ENCODE measurements at regions not wholly inside any gene's neighbourhood (a gene's known extent, or its start where the extent isn't known, plus 50 kb on each side); places are given as distances from the start of the nearest gene placed in this dataset.
"Not testable (repeated sequence)": the region's sequence is repeated elsewhere in the genome, so short reads cannot be mapped to it uniquely, and the experiment has no call there.

- no peak for ATAC-seq
- DNase-seq = no peak
- Histone ChIP-seq H3K9me3 (ENCODE audit: control insufficient read depth, insufficient read depth, low read length) (peaks cover 4% of the 10 kb centered on the region), H3K4me3 (ENCODE audit: low read length) (no peak overlapping the region), H3K4me1 (ENCODE audit: control insufficient read depth, insufficient read depth, low read length) (no peaks in the 10 kb centered on the region), H3K27me3 (ENCODE audit: control insufficient read depth, insufficient read depth, low read length) (peaks cover 1% of the 10 kb centered on the region), H3K27ac (ENCODE audit: low read length) (no peak overlapping the region), H3K36me3 (ENCODE audit: control insufficient read depth, insufficient read depth, low read length) (no peaks in the 10 kb centered on the region)
- peaks cover 4 to 5% of the 10 kb centered on the region in 2 donors for H3K9me3 Mint-ChIP-seq
- peaks cover 8 to 9% of the 10 kb centered on the region in 2 donors for H3K27me3 Mint-ChIP-seq (ENCODE audit: low read depth in 2 of 2)
- intact Hi-C loops (cut with micrococcal nuclease) = no loop called here
- no peak overlapping the region for H3K4me3 Mint-ChIP-seq
- peaks cover under 1% of the 10 kb centered on the region for H3K36me3 Mint-ChIP-seq
- no peak for TF ChIP-seq CTCF (IDR thresholded peaks at IDR 0.05)
- no peak overlapping the region for H3K27ac Mint-ChIP-seq
- 100% methylated on average over 1 of the region's 2 CpGs for WGBS (ENCODE audit: insufficient coverage)
- H3K4me1 Mint-ChIP-seq = no peaks in the 10 kb centered on the region
Observed at GRCh38 chr1:94754095-94754494, 66.1 kb upstream of the SLC44A3 start.

- H3K4me1 ChIP-seq (ENCODE audit: control insufficient read depth, insufficient read depth, low read length) = no peaks in the 10 kb centered on the region
- Mint-ChIP-seq H3K4me3 (no peak overlapping the region), H3K36me3 (peaks cover 8% of the 10 kb centered on the region), H3K27ac (no peak overlapping the region), H3K4me1 (no peaks in the 10 kb centered on the region), H3K27me3 (ENCODE audit: low read depth in 2 of 2) (peaks cover 8 to 16% of the 10 kb centered on the region in 2 donors), H3K9me3 (peaks cover 4 to 5% of the 10 kb centered on the region in 2 donors)
- no peaks in the 10 kb centered on the region for H3K36me3 ChIP-seq (ENCODE audit: control insufficient read depth, insufficient read depth, low read length)
- DNase-seq (no peak), ATAC-seq (no peak)
- 63% methylated on average over 5 of the region's 6 CpGs for WGBS (ENCODE audit: insufficient coverage)
- no peak overlapping the region for H3K27ac ChIP-seq (ENCODE audit: low read length)
- H3K4me3 ChIP-seq (ENCODE audit: low read length) = no peak overlapping the region
- peaks cover 4% of the 10 kb centered on the region for H3K9me3 ChIP-seq (ENCODE audit: control insufficient read depth, insufficient read depth, low read length)
- no peak for TF ChIP-seq CTCF (IDR thresholded peaks at IDR 0.05)
- intact Hi-C loops (cut with micrococcal nuclease) = no loop called here
- no peaks in the 10 kb centered on the region for H3K27me3 ChIP-seq (ENCODE audit: control insufficient read depth, insufficient read depth, low read length)
Observed at GRCh38 chr1:94753171-94753972, 66.8 kb upstream of the SLC44A3 start.

- H3K4me1 Mint-ChIP-seq; ATAC-seq; H3K4me3 ChIP-seq (ENCODE audit: low read length); H3K9me3 ChIP-seq (ENCODE audit: control insufficient read depth, insufficient read depth, low read length); H3K9me3 Mint-ChIP-seq; H3K36me3 ChIP-seq (ENCODE audit: control insufficient read depth, insufficient read depth, low read length); H3K4me3 Mint-ChIP-seq; H3K27ac Mint-ChIP-seq; DNase-seq; intact Hi-C loops (cut with micrococcal nuclease); H3K4me1 ChIP-seq (ENCODE audit: control insufficient read depth, insufficient read depth, low read length); H3K27ac ChIP-seq (ENCODE audit: low read length); H3K27me3 ChIP-seq (ENCODE audit: control insufficient read depth, insufficient read depth, low read length); H3K36me3 Mint-ChIP-seq: not testable (repeated sequence)
- H3K27me3 Mint-ChIP-seq (ENCODE audit: low read depth in 2 of 2) = peaks cover 8 to 16% of the 10 kb centered on the region in 2 donors
- WGBS (ENCODE audit: insufficient coverage) = 99% methylated on average over 5 of the region's 5 CpGs
Observed at GRCh38 chr1:94751483-94751882, 68.7 kb upstream of the SLC44A3 start.

GRCh38 chr1:94746635-94747525 lies 73.3 kb upstream of the SLC44A3 start:
- Mint-ChIP-seq H3K9me3 (peaks cover 4 to 5% of the 10 kb centered on the region in 2 donors), H3K4me1 (no peaks in the 10 kb centered on the region), H3K27me3 (ENCODE audit: low read depth in 2 of 2) (peaks cover 6 to 16% of the 10 kb centered on the region in 2 donors), H3K27ac (no peak overlapping the region), H3K36me3 (peaks cover 8% of the 10 kb centered on the region), H3K4me3 (no peak overlapping the region)
- Histone ChIP-seq H3K4me3 (ENCODE audit: low read length) (no peak overlapping the region), H3K36me3 (ENCODE audit: control insufficient read depth, insufficient read depth, low read length) (no peaks in the 10 kb centered on the region), H3K4me1 (ENCODE audit: control insufficient read depth, insufficient read depth, low read length) (no peaks in the 10 kb centered on the region), H3K27ac (ENCODE audit: low read length) (no peak overlapping the region), H3K9me3 (ENCODE audit: control insufficient read depth, insufficient read depth, low read length) (peaks cover 4% of the 10 kb centered on the region), H3K27me3 (ENCODE audit: control insufficient read depth, insufficient read depth, low read length) (no peaks in the 10 kb centered on the region)
- no peak for ATAC-seq
- no peak for DNase-seq
- WGBS (ENCODE audit: insufficient coverage) = 83% methylated on average over 8 of the region's 8 CpGs
- intact Hi-C loops (cut with micrococcal nuclease) = no loop called here
- TF ChIP-seq CTCF (IDR thresholded peaks at IDR 0.05) = no peak
